ENCODE measurements at regions not wholly inside any gene's neighbourhood (a gene's known extent, or its start where the extent isn't known, plus 50 kb on each side); places are given as distances from the start of the nearest gene placed in this dataset.

GRCh38 chr4:45920861-45921260, 203.0 kb downstream of the GABRG1 start:
- Histone ChIP-seq H3K4me2 (ENCODE audit: insufficient read depth, low read length) (no peak overlapping the region), H3K9ac (replicated peaks; ENCODE audit: extremely low read depth, insufficient read depth, low read length) (no peak overlapping the region), H4K20me1 (replicated peaks; ENCODE audit: control insufficient read depth, extremely low read depth, insufficient read depth, low read length) (no peaks in the 10 kb centered on the region), H2AFZ (ENCODE audit: low read depth, low read length) (no peak overlapping the region), H3K36me3 (ENCODE audit: control insufficient read depth in 2 of 2, extremely low read depth in 1 of 2, insufficient read depth in 2 of 2, low read length in 2 of 2) (no peaks in the 10 kb centered on the region), H3K9me3 (replicated peaks; ENCODE audit: control insufficient read depth, insufficient read depth, low read length) (no peaks in the 10 kb centered on the region), H3K9me1 (replicated peaks; ENCODE audit: control insufficient read depth, extremely low read depth, insufficient read depth, low read length) (no peaks in the 10 kb centered on the region), H3K27me3 (ENCODE audit: control insufficient read depth in 2 of 2, insufficient read depth in 2 of 2, low read length in 2 of 2) (no peaks in the 10 kb centered on the region), H3K27ac (ENCODE audit: insufficient read depth, low read depth, low read length) (no peak overlapping the region), H3K4me1 (ENCODE audit: control insufficient read depth, extremely low read depth, insufficient read depth, low read length) (no peaks in the 10 kb centered on the region), H3K4me3 (replicated peaks in 1 of 3; ENCODE audit: insufficient read depth in 1 of 3, low read depth in 1 of 3, low read length in 3 of 3) (no peak overlapping the region), H3K79me2 (ENCODE audit: control insufficient read depth, insufficient read depth, low read length) (no peaks in the 10 kb centered on the region)
- dilution Hi-C loops (cut with MboI; ENCODE audit: extremely low pct_ligation_motif_present, low sequenced_read_pairs) = no loop called here
- intact Hi-C loops (cut with micrococcal nuclease) = no loop called here
- BruUV-seq (replicated peaks) = no TSS peak
- no peak for DNase-seq (ENCODE audit: low read depth, low spot score)
- ChIA-PET POLR2A (no interaction called here), CTCF (no interaction called here)
- no peak for FAIRE-seq
- no peak for TF ChIP-seq JUN (IDR thresholded peaks at IDR 0.05; ENCODE audit: borderline replicate concordance, insufficient read depth, insufficient read length, low read depth)
- no peak for TF ChIP-seq MYC (IDR thresholded peaks at IDR 0.05; ENCODE audit: low read depth, low read length)
- TF ChIP-seq, protein P1, sequence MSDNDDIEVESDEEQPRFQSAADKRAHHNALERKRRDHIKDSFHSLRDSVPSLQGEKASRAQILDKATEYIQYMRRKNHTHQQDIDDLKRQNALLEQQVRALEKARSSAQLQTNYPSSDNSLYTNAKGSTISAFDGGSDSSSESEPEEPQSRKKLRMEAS (IDR thresholded peaks at IDR 0.05; ENCODE audit: insufficient read depth, insufficient read length) = no peak
- TF ChIP-seq, protein P2, sequence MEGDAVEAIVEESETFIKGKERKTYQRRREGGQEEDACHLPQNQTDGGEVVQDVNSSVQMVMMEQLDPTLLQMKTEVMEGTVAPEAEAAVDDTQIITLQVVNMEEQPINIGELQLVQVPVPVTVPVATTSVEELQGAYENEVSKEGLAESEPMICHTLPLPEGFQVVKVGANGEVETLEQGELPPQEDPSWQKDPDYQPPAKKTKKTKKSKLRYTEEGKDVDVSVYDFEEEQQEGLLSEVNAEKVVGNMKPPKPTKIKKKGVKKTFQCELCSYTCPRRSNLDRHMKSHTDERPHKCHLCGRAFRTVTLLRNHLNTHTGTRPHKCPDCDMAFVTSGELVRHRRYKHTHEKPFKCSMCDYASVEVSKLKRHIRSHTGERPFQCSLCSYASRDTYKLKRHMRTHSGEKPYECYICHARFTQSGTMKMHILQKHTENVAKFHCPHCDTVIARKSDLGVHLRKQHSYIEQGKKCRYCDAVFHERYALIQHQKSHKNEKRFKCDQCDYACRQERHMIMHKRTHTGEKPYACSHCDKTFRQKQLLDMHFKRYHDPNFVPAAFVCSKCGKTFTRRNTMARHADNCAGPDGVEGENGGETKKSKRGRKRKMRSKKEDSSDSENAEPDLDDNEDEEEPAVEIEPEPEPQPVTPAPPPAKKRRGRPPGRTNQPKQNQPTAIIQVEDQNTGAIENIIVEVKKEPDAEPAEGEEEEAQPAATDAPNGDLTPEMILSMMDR (IDR thresholded peaks at IDR 0.05; ENCODE audit: extremely low read depth in 1 of 2, insufficient read depth in 1 of 2, low read depth in 1 of 2, low read length in 2 of 2) = no peak
- TF ChIP-seq POLR2AphosphoS5 (IDR thresholded peaks at IDR 0.05; ENCODE audit: insufficient read depth, low read depth, low read length) = no peak
- no peak for TF ChIP-seq POLR2A (IDR thresholded peaks at IDR 0.05; ENCODE audit: low read depth, low read length)
- no peak for TF ChIP-seq GATA2 (IDR thresholded peaks at IDR 0.05; ENCODE audit: insufficient read depth, insufficient read length, low read depth, low read length)
- TF ChIP-seq EZH2 (IDR thresholded peaks at IDR 0.05; ENCODE audit: borderline replicate concordance, low read depth, low read length, severe bottlenecking) = no peak
- no peak for TF ChIP-seq FOS (IDR thresholded peaks at IDR 0.05; ENCODE audit: borderline replicate concordance, insufficient read depth, low read length)

All from endothelial cell of umbilical vein (primary cell).